22Rv1 (cell line): ENCODE measurements at regions not wholly inside any gene's neighbourhood (a gene's known extent, or its start where the extent isn't known, plus 50 kb on each side); places are given as distances from the start of the nearest gene placed in this dataset.

Experiments
- ZFX ChIP-seq: fragments of 450-650 bp; IDR thresholded peaks from 2 replicates; pipeline ENCODE4 v1.6.1; 2017; ENCODE audit warnings: antibody characterized with exemption, borderline replicate concordance
- TF ChIP-seq, protein P1 (sequence below): fragments of 450-650 bp; IDR thresholded peaks from 2 replicates; pipeline ENCODE4 v1.5.1; 2017; ENCODE audit warnings: mild to moderate bottlenecking

DNA sequence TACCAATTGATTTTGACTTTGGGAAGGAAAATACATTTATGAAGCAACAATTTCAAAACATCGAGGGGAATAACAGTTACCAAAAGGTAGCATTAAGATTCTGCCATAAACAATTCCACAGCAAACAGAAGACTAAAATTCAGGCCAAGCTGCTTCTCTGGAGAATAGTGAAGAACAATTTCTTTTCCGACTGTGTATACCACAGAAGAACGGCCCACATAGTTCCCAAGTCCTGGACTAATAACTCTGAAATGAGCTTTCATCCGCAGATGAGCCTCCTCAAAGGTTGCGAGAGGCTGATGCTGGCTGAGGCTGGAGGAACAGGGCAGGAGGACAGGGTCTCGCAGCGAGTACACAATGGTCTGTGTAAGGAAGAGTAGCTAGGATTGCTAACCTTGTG, 278.9 kb upstream of the TCF4 start:
- TF ChIP-seq, protein P1, sequence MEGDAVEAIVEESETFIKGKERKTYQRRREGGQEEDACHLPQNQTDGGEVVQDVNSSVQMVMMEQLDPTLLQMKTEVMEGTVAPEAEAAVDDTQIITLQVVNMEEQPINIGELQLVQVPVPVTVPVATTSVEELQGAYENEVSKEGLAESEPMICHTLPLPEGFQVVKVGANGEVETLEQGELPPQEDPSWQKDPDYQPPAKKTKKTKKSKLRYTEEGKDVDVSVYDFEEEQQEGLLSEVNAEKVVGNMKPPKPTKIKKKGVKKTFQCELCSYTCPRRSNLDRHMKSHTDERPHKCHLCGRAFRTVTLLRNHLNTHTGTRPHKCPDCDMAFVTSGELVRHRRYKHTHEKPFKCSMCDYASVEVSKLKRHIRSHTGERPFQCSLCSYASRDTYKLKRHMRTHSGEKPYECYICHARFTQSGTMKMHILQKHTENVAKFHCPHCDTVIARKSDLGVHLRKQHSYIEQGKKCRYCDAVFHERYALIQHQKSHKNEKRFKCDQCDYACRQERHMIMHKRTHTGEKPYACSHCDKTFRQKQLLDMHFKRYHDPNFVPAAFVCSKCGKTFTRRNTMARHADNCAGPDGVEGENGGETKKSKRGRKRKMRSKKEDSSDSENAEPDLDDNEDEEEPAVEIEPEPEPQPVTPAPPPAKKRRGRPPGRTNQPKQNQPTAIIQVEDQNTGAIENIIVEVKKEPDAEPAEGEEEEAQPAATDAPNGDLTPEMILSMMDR, result no peak
- no peak for TF ChIP-seq ZFX
